A673 (cell line): ENCODE measurements at regions not wholly inside any gene's neighbourhood (a gene's known extent, or its start where the extent isn't known, plus 50 kb on each side); places are given as distances from the start of the nearest gene placed in this dataset.

Source experiments
- BruUV-seq: library from RNA; stranded (reverse); fragments of 400-500 nt; replicated peaks from 2 replicates; lab custom pipeline; 2021; lab: Mats Ljungman, UMichigan
- CTCF ChIA-PET: fragments of 300-600 bp; sonication (Branson Sonifier 250); formaldehyde crosslinking; loops from one replicate; lab custom pipeline; 2022; ENCODE audit warnings: antibody characterized with exemption; lab: Charles Lee
- POLR2A ChIA-PET: fragments of 300-600 bp; sonication (Branson Sonifier 250); formaldehyde crosslinking; loops from one replicate; lab custom pipeline; 2022; ENCODE audit warnings: antibody characterized with exemption; ENCODE audit not compliant: low non-redundant PET; lab: Charles Lee
- DNase-seq: peaks from one replicate; pipeline ENCODE4 v3.0.0-alpha.2; 2015; ENCODE audit warnings: low spot score
- H3K27ac ChIP-seq: fragments of 200-600 bp; sonication (generic); 2 replicates; pipeline ENCODE4 v1.5.1; 2016; ENCODE audit warnings: mixed run types, low read depth, mild to moderate bottlenecking, mixed read lengths, antibody characterized with exemption, low read length; ENCODE audit not compliant: poor library complexity, severe bottlenecking
- H3K27me3 ChIP-seq: fragments of 200-600 bp; sonication (generic); replicated peaks from 2 replicates; pipeline ENCODE4 v1.6.1; 2017; ENCODE audit warnings: mixed run types, low read depth, mild to moderate bottlenecking, mixed read lengths, antibody characterized with exemption, low read length; ENCODE audit not compliant: insufficient read depth, poor library complexity
- H3K36me3 ChIP-seq: fragments of 200-600 bp; sonication (generic); 2 replicates; pipeline ENCODE4 v1.6.1; 2016; ENCODE audit warnings: mixed run types, mild to moderate bottlenecking, mixed read lengths, antibody characterized with exemption, low read length; ENCODE audit not compliant: insufficient read depth, poor library complexity, severe bottlenecking
- H3K4me1 ChIP-seq: fragments of 200-600 bp; sonication (generic); 2 replicates; pipeline ENCODE4 v1.6.1; 2017; ENCODE audit warnings: mixed run types, mild to moderate bottlenecking, mixed read lengths, antibody characterized with exemption, low read length; ENCODE audit not compliant: insufficient read depth, poor library complexity, severe bottlenecking
- H3K4me3 ChIP-seq: fragments of 200-600 bp; sonication (generic); 2 replicates; pipeline ENCODE4 v1.5.1; 2016; ENCODE audit warnings: low read depth, mixed run types, mild to moderate bottlenecking, mixed read lengths, low read length; ENCODE audit not compliant: poor library complexity, severe bottlenecking
- H3K9me3 ChIP-seq: fragments of 200-600 bp; sonication (generic); 2 replicates; pipeline ENCODE4 v1.6.1; 2016; ENCODE audit warnings: mixed run types, low read depth, mild to moderate bottlenecking, mixed read lengths, antibody characterized with exemption, low read length; ENCODE audit not compliant: poor library complexity, severe bottlenecking
- EZH2 ChIP-seq: fragments of 200-600 bp; sonication (generic); IDR thresholded peaks from 2 replicates; pipeline ENCODE4 v1.6.1; 2017; ENCODE audit warnings: borderline replicate concordance, low read depth, mild to moderate bottlenecking, mixed read lengths, antibody characterized with exemption, low read length; ENCODE audit not compliant: poor library complexity, severe bottlenecking
- intact Hi-C: fragments of 100-400 bp; cut with micrococcal nuclease; formaldehyde crosslinking; loops from one replicate; pipeline ENCODE4 v1.10.0; 2022; ENCODE audit not compliant: unreplicated experiment
- TF ChIP-seq, protein P1 (sequence below): fragments of 300-800, 200-600 bp; sonication (generic); conservative IDR thresholded peaks from 2 replicates; pipeline ENCODE4 v1.5.1; 2017; ENCODE audit warnings: low read depth, mild to moderate bottlenecking, antibody characterized with exemption, low read length, moderate library complexity, mixed read lengths

DNA sequence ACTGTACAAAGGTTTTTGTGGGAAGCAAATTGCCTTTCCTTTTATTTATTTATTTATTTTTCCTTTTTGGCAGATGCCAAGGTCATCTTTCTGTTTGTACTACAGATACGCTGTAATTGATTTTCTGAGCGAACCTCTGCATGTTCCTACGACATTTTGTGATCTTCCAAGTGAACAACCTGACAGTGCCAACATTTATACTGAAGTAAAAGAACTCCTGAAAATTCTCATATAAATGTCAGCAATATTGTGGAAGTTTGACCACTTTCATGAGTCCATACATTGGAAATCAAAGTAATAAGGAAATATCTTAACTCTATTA, 86.8 kb upstream of the EEPD1 start:
- intact Hi-C loops: no loop called here

DNA sequence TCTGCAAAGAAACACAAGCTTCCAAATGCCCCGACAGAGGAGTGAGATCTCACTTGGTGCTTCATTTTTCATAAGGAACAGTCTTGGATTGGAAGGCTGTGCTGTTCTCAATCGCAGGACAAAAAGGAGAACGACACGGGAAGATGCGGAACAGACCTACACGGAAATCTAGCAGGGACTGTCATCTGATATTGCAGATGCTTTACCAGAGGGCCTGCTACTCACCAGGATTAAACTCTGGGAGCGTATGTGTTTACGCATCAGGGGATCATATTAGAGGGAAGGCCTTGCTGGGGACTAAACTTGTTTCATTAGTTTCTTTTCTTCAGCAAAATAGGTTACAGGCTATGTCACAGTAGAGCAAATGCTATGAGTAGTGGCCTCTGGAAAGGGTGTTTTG, 82.8 kb upstream of the EEPD1 start:
- Histone ChIP-seq H3K27ac (no peak overlapping the region), H3K36me3 (no peaks in the 10 kb centered on the region), H3K9me3 (no peaks in the 10 kb centered on the region), H3K27me3 (no peaks in the 10 kb centered on the region), H3K4me3 (no peak overlapping the region), H3K4me1 (no peaks in the 10 kb centered on the region)
- ChIA-PET CTCF (no interaction called here), POLR2A (no interaction called here)
- TF ChIP-seq, protein P1, sequence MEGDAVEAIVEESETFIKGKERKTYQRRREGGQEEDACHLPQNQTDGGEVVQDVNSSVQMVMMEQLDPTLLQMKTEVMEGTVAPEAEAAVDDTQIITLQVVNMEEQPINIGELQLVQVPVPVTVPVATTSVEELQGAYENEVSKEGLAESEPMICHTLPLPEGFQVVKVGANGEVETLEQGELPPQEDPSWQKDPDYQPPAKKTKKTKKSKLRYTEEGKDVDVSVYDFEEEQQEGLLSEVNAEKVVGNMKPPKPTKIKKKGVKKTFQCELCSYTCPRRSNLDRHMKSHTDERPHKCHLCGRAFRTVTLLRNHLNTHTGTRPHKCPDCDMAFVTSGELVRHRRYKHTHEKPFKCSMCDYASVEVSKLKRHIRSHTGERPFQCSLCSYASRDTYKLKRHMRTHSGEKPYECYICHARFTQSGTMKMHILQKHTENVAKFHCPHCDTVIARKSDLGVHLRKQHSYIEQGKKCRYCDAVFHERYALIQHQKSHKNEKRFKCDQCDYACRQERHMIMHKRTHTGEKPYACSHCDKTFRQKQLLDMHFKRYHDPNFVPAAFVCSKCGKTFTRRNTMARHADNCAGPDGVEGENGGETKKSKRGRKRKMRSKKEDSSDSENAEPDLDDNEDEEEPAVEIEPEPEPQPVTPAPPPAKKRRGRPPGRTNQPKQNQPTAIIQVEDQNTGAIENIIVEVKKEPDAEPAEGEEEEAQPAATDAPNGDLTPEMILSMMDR: no peak
- no peak for TF ChIP-seq EZH2
- BruUV-seq: no TSS peak
- DNase-seq: no peak
- intact Hi-C loops: no loop called here

More for the DNA sequence above, 86.8 kb upstream of the EEPD1 start:
- H3K9me3 ChIP-seq: no peaks in the 10 kb centered on the region
- no peak overlapping the region for H3K4me3 ChIP-seq
- ChIA-PET POLR2A (no interaction called here), CTCF (no interaction called here)
- H3K36me3 ChIP-seq: no peaks in the 10 kb centered on the region
- H3K27ac ChIP-seq: no peak overlapping the region
- TF ChIP-seq, protein P1: no peak
- TF ChIP-seq EZH2: no peak
- H3K4me1 ChIP-seq: peaks cover 5% of the 10 kb centered on the region
- H3K27me3 ChIP-seq: no peaks in the 10 kb centered on the region
- DNase-seq: no peak
- BruUV-seq: no TSS peak

DNA sequence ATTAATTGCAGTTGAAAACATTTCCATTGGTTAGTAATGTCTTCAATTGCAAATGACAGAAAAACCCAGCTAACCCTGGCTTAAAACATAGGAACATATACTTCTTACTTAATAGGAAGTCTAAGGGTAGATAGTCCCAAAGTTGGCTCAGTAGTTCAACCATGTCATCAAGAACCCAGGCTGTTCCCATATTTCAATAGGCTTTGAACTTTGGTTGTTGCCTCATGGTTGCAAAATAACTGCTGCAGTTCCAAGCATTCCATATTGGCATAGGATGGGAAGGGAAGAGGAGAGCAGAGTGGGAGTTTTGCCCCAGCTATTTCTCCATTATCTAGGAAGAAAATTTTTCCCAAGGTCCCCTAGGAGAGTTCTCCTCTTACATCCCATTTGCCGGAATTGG, 81.4 kb upstream of the EEPD1 start:
- Histone ChIP-seq H3K27me3 (no peaks in the 10 kb centered on the region), H3K36me3 (no peaks in the 10 kb centered on the region), H3K4me1 (no peaks in the 10 kb centered on the region), H3K4me3 (no peak overlapping the region), H3K27ac (no peak overlapping the region), H3K9me3 (no peaks in the 10 kb centered on the region)
- DNase-seq: no peak
- intact Hi-C loops: no loop called here
- ChIA-PET POLR2A (no interaction called here), CTCF (no interaction called here)
- TF ChIP-seq, protein P1: no peak
- no peak for TF ChIP-seq EZH2
- BruUV-seq: no TSS peak
